CD4-positive, alpha-beta memory T cell (primary cell): ENCODE measurements at regions not wholly inside any gene's neighbourhood (a gene's known extent, or its start where the extent isn't known, plus 50 kb on each side); places are given as distances from the start of the nearest gene placed in this dataset.

Source experiments
- CTCF ChIA-PET: fragments of 350-600 bp; sonication (Branson Sonifier 250); formaldehyde crosslinking; loops from one replicate; lab custom pipeline; 2021; ENCODE audit warnings: inconsistent platforms; ENCODE audit not compliant: partially characterized antibody; lab: Charles Lee
- POLR2A ChIA-PET: fragments of 350-600 bp; sonication (Branson Sonifier 250); formaldehyde crosslinking; loops from one replicate; lab custom pipeline; 2021; ENCODE audit not compliant: partially characterized antibody; lab: Charles Lee
- DNase-seq, 5 donors: peaks; one replicate each; pipeline versions ENCODE4 v3.0.0 to v3.0.0-alpha.2; 2020 to 2022; ENCODE audit warnings: mixed read lengths in 1 of 5
- H3K27ac ChIP-seq: one replicate; pipeline ENCODE4 v1.7.0; 2013; ENCODE audit warnings: low read depth, low read length
- H3K27me3 ChIP-seq: 2 replicates; pipeline ENCODE4 v1.7.0; 2013; ENCODE audit warnings: mild to moderate bottlenecking, low read length, moderate library complexity; ENCODE audit not compliant: insufficient read depth
- H3K36me3 ChIP-seq: 2 replicates; pipeline ENCODE4 v1.7.0; 2013; ENCODE audit warnings: mild to moderate bottlenecking, low read length, moderate library complexity; ENCODE audit not compliant: insufficient read depth
- H3K4me1 ChIP-seq: 2 replicates; pipeline ENCODE4 v1.7.0; 2013; ENCODE audit warnings: mild to moderate bottlenecking, low read length, moderate library complexity; ENCODE audit not compliant: insufficient read depth
- H3K4me3 ChIP-seq, 2 donors: one replicate each; pipeline ENCODE4 v1.7.0; 2013; ENCODE audit warnings: low read length in 2 of 2, mild to moderate bottlenecking in 1 of 2
- H3K9me3 ChIP-seq, 2 donors: one replicate each; pipeline ENCODE4 v1.7.0; 2013; ENCODE audit warnings: low read length in 2 of 2, control low read depth in 1 of 2; ENCODE audit not compliant: control insufficient read depth in 1 of 2
- H3K27ac Mint-ChIP-seq, 7 donors: one replicate each; pipeline ENCODE4 v1.8.0; 2020 to 2021; ENCODE audit warnings: mixed read lengths in 7 of 7, mild to moderate bottlenecking in 6 of 7, inconsistent platforms in 3 of 7, moderate library complexity in 3 of 7
- H3K27me3 Mint-ChIP-seq, 2 donors: one replicate each; pipeline ENCODE4 v1.8.0; 2020 to 2021; ENCODE audit warnings: mixed read lengths in 2 of 2
- H3K36me3 Mint-ChIP-seq, 2 donors: one replicate each; pipeline ENCODE4 v1.8.0; 2020 to 2021; ENCODE audit warnings: mixed read lengths in 2 of 2, inconsistent platforms in 1 of 2, mild to moderate bottlenecking in 1 of 2
- H3K4me1 Mint-ChIP-seq, 4 donors: one replicate each; pipeline ENCODE4 v1.8.0; 2020 to 2021; ENCODE audit warnings: mixed read lengths in 4 of 4, mild to moderate bottlenecking in 1 of 4
- H3K4me3 Mint-ChIP-seq, 8 donors: one replicate each; pipeline ENCODE4 v1.8.0; 2020 to 2021; ENCODE audit warnings: mixed read lengths in 8 of 8, mild to moderate bottlenecking in 7 of 8, moderate library complexity in 6 of 8, inconsistent platforms in 3 of 8
- H3K9me3 Mint-ChIP-seq, 8 donors: one replicate each; pipeline ENCODE4 v1.8.0; 2020 to 2021; ENCODE audit warnings: mixed read lengths in 8 of 8, mild to moderate bottlenecking in 5 of 8, inconsistent platforms in 3 of 8, moderate library complexity in 1 of 8
- intact Hi-C: fragments of 100-400 bp; cut with micrococcal nuclease; formaldehyde crosslinking; loops from one replicate; pipeline ENCODE4 v1.15.1; 2023

GRCh38 chr3:21170964-21171363 is 580.0 kb downstream of the ZNF385D start:
- H3K36me3 ChIP-seq, result no peaks in the 10 kb centered on the region
- H3K4me3 Mint-ChIP-seq, result no peak overlapping the region
- ChIA-PET CTCF (no interaction called here), POLR2A (no interaction called here)
- no peak overlapping the region for H3K27ac Mint-ChIP-seq
- no peak overlapping the region for H3K4me3 ChIP-seq
- peaks cover 2 to 28% (median 5%) of the 10 kb centered on the region in 8 donors for H3K9me3 Mint-ChIP-seq
- no peaks in the 10 kb centered on the region for H3K27me3 ChIP-seq
- no peaks in the 10 kb centered on the region for H3K27me3 Mint-ChIP-seq
- no peak overlapping the region for H3K27ac ChIP-seq
- DNase-seq, result no peak
- no peaks in the 10 kb centered on the region for H3K36me3 Mint-ChIP-seq
- H3K4me1 ChIP-seq, result no peaks in the 10 kb centered on the region
- no peaks in the 10 kb centered on the region for H3K4me1 Mint-ChIP-seq
- H3K9me3 ChIP-seq, result no peaks in the 10 kb centered on the region
- intact Hi-C loops, result no loop called here

DNA sequence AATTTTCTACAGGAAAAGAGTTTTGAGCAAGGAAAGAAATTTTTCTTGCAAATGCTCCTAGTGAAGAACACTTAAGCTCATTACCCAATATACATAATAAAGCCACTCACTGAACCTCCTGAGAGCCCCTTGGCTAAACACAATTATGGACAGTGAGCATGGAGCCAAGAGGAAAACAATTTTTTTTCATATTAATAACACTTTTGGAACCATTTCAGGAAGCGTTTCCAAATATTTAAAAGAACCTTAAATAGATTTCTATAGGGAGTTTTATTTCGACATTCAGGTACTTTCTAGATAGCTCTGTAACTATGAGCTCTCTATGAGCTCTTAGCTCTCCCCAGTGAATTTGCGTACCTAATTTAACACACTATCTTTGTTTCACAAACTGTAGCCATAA is 581.1 kb downstream of the ZNF385D start:
- no peaks in the 10 kb centered on the region for H3K4me1 ChIP-seq
- Mint-ChIP-seq H3K4me3 (no peak overlapping the region), H3K4me1 (no peaks in the 10 kb centered on the region), H3K36me3 (no peaks in the 10 kb centered on the region), H3K27ac (no peak overlapping the region), H3K27me3 (no peaks in the 10 kb centered on the region), H3K9me3 (peaks cover 1 to 26% (median 5%) of the 10 kb centered on the region in 8 donors)
- no peaks in the 10 kb centered on the region for H3K27me3 ChIP-seq
- H3K36me3 ChIP-seq, result no peaks in the 10 kb centered on the region
- no peak overlapping the region for H3K27ac ChIP-seq
- POLR2A ChIA-PET, result no interaction called here
- no peak for DNase-seq
- intact Hi-C loops, result no loop called here
- CTCF ChIA-PET, result no interaction called here
- no peak overlapping the region for H3K4me3 ChIP-seq
- no peaks in the 10 kb centered on the region for H3K9me3 ChIP-seq

DNA sequence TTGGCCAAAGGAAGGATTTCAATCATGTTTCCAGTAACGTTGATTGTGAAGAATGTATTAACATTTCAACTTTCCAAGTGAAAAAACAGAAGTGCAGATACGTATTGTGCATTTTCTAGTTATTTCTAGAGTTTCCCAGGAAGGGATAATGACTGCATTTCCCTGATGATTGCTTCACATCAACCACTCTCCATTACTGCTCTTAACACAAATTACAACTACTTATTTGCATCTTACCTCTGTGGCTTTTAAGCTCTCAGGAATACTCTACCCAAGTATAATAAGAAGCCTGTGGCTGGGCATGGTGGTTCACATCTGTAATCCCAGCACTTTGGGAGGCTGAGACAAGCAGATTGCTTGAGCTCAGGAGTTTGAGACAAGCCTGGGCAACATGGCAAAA is 582.5 kb downstream of the ZNF385D start:
- POLR2A ChIA-PET, result no interaction called here
- Mint-ChIP-seq H3K27ac (no peak overlapping the region), H3K9me3 (peaks cover 1 to 21% (median 5%) of the 10 kb centered on the region in 8 donors), H3K4me1 (no peaks in the 10 kb centered on the region), H3K4me3 (no peak overlapping the region), H3K27me3 (no peaks in the 10 kb centered on the region), H3K36me3 (no peaks in the 10 kb centered on the region)
- H3K27ac ChIP-seq, result no peak overlapping the region
- H3K27me3 ChIP-seq, result no peaks in the 10 kb centered on the region
- no peaks in the 10 kb centered on the region for H3K36me3 ChIP-seq
- no peaks in the 10 kb centered on the region for H3K4me1 ChIP-seq
- intact Hi-C loops, result no loop called here
- H3K9me3 ChIP-seq, result no peaks in the 10 kb centered on the region
- DNase-seq, result no peak
- no peak overlapping the region for H3K4me3 ChIP-seq
- CTCF ChIA-PET, result no interaction called here

DNA sequence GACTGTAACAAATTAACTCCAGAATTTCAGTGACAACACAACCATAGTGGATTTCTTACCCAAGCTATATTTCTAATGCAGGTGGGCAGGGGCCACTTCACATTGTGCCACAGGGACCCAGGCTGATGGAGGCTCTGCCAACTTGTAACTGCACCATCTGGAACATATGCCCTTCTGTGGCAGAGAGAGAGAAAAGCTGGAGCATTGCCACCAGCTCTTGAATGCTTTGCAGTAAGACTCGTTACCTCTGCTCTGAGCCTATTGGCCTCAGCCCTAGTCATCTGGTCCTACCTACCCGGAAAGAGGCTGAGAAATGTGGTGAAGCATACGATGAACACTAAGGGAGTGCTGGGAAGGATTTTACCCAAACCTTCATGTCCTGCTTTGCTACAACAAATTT is 587.1 kb downstream of the ZNF385D start:
- no peak overlapping the region for H3K4me3 Mint-ChIP-seq
- H3K4me1 Mint-ChIP-seq, result no peaks in the 10 kb centered on the region

GRCh38 chr3:21159543-21159906 is 591.5 kb downstream of the ZNF385D start:
- Mint-ChIP-seq H3K27ac (no peak overlapping the region), H3K9me3 (peaks cover 0 to 12% (median 8%) of the 10 kb centered on the region in 8 donors), H3K4me3 (no peak overlapping the region), H3K27me3 (no peaks in the 10 kb centered on the region), H3K4me1 (no peaks in the 10 kb centered on the region), H3K36me3 (no peaks in the 10 kb centered on the region)
- DNase-seq, result no peak
- CTCF ChIA-PET, result no interaction called here
- intact Hi-C loops, result no loop called here
- no peak overlapping the region for H3K4me3 ChIP-seq
- no peaks in the 10 kb centered on the region for H3K9me3 ChIP-seq
- POLR2A ChIA-PET, result no interaction called here
- no peaks in the 10 kb centered on the region for H3K36me3 ChIP-seq
- no peaks in the 10 kb centered on the region for H3K27me3 ChIP-seq
- H3K27ac ChIP-seq, result no peak overlapping the region
- no peaks in the 10 kb centered on the region for H3K4me1 ChIP-seq

More for the DNA sequence above, 587.1 kb downstream of the ZNF385D start:
- intact Hi-C loops, result no loop called here
- H3K9me3 Mint-ChIP-seq, result peaks cover 2 to 13% (median 5%) of the 10 kb centered on the region in 8 donors
- Histone ChIP-seq H3K27ac (no peak overlapping the region), H3K36me3 (no peaks in the 10 kb centered on the region), H3K27me3 (no peaks in the 10 kb centered on the region), H3K4me1 (no peaks in the 10 kb centered on the region), H3K4me3 (no peak overlapping the region), H3K9me3 (no peaks in the 10 kb centered on the region)
- ChIA-PET POLR2A (no interaction called here), CTCF (no interaction called here)
- H3K27me3 Mint-ChIP-seq, result no peaks in the 10 kb centered on the region
- H3K36me3 Mint-ChIP-seq, result no peaks in the 10 kb centered on the region
- H3K27ac Mint-ChIP-seq, result no peak overlapping the region
- no peak for DNase-seq

DNA sequence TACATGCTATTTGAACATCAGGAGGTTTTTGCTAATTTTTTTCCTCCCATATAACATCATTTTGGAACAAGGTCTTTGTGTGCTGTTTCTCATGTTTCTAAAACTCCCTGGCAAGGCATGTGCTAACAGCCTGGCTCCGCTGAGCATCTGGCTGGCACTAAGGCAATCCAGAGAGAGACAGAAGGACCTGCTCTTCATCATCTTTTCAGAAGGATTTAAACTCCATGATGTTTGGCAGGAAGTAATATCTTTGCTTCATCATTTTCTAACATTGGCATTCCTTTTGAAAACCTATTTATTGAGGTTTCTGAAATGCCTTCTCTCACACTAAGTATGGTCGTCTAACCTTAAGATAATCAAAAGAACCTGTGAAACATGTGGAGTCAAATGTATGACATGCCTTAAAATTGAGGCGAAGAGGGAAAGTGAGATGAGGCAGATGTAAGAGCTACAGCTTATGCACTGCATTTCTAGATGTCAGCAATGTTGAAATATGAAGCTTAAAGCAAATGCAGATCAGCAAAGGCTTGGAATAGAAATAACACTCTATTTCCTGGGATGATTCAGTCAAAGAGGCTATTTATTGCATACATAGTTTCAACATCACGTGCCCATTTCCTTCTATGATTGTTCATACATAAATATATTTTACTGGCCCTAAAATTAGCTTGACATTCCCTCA is 592.0 kb downstream of the ZNF385D start:
- H3K27ac ChIP-seq, result no peak overlapping the region
- no peaks in the 10 kb centered on the region for H3K4me1 ChIP-seq
- POLR2A ChIA-PET, result no interaction called here
- no peak for DNase-seq
- no peaks in the 10 kb centered on the region for H3K36me3 Mint-ChIP-seq
- H3K36me3 ChIP-seq, result no peaks in the 10 kb centered on the region
- H3K4me3 Mint-ChIP-seq, result no peak overlapping the region
- no peaks in the 10 kb centered on the region for H3K4me1 Mint-ChIP-seq
- H3K9me3 Mint-ChIP-seq, result peaks cover 0 to 12% (median 8%) of the 10 kb centered on the region in 8 donors
- CTCF ChIA-PET, result no interaction called here
- no peaks in the 10 kb centered on the region for H3K9me3 ChIP-seq
- H3K27ac Mint-ChIP-seq, result no peak overlapping the region
- no peak overlapping the region for H3K4me3 ChIP-seq
- H3K27me3 ChIP-seq, result no peaks in the 10 kb centered on the region
- H3K27me3 Mint-ChIP-seq, result no peaks in the 10 kb centered on the region
- intact Hi-C loops, result no loop called here

DNA sequence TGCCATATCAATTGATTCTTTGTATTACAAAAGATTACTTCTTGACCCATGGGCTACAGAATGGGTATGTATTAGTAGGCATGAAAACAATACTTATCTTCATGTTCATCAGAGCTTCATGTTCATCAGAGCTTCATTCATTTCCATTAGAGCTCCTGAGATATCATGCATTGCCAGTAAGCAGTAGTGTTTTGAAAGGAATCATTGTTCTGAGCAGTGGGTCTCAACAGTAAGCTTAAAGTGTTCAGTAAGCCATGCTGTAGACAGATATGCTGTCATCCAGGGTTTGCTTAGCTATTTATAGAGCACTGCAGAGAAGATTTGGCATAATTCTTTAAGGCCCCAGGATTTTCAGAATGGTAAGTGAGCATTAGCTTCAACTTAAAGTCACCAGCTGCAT is 596.1 kb downstream of the ZNF385D start:
- intact Hi-C loops, result no loop called here
- Mint-ChIP-seq H3K27me3 (no peaks in the 10 kb centered on the region), H3K36me3 (no peaks in the 10 kb centered on the region), H3K4me1 (no peaks in the 10 kb centered on the region), H3K9me3 (peaks cover 2 to 11% (median 6%) of the 10 kb centered on the region in 8 donors), H3K4me3 (no peak overlapping the region), H3K27ac (no peak overlapping the region)
- DNase-seq, result no peak
- Histone ChIP-seq H3K4me3 (no peak overlapping the region), H3K27me3 (no peaks in the 10 kb centered on the region), H3K9me3 (no peaks in the 10 kb centered on the region), H3K4me1 (no peaks in the 10 kb centered on the region), H3K36me3 (no peaks in the 10 kb centered on the region), H3K27ac (no peak overlapping the region)
- ChIA-PET POLR2A (no interaction called here), CTCF (no interaction called here)

DNA sequence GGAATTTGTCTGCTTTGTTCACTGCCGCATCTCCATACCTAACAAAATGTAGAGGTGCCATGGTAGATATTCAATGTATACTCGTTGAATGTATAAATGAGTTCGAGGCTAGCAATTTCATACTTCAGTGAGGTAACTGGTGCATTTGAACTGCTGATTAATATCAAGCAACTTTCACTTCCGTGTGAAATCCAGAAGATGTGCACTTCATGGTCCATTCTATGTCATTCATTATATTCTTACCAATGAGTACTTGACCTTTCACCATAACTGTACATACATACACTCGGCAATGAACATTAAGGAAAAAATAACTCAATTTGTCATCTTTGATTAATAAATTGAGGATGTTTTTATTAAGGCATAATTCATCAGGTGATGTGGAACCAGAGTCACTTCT is 598.5 kb downstream of the ZNF385D start:
- H3K36me3 Mint-ChIP-seq, result no peaks in the 10 kb centered on the region
- Histone ChIP-seq H3K27ac (no peak overlapping the region), H3K27me3 (no peaks in the 10 kb centered on the region), H3K36me3 (no peaks in the 10 kb centered on the region), H3K4me3 (no peak overlapping the region), H3K4me1 (no peaks in the 10 kb centered on the region), H3K9me3 (no peaks in the 10 kb centered on the region)
- DNase-seq, result no peak
- no peaks in the 10 kb centered on the region for H3K4me1 Mint-ChIP-seq
- H3K27ac Mint-ChIP-seq, result peak overlapping the region in 1 of 7 donors; percentile 38
- intact Hi-C loops, result no loop called here
- H3K27me3 Mint-ChIP-seq, result no peaks in the 10 kb centered on the region
- H3K9me3 Mint-ChIP-seq, result peaks cover 0 to 11% (median 3%) of the 10 kb centered on the region in 8 donors
- ChIA-PET POLR2A (no interaction called here), CTCF (no interaction called here)
- no peak overlapping the region for H3K4me3 Mint-ChIP-seq
